Neural cell (in vitro differentiated cells): ENCODE measurements at regions not wholly inside any gene's neighbourhood (a gene's known extent, or its start where the extent isn't known, plus 50 kb on each side); places are given as distances from the start of the nearest gene placed in this dataset.

Source experiments
- CTCF ChIP-seq: fragments of 450-650 bp; IDR thresholded peaks from 2 replicates; pipeline ENCODE4 v1.5.1; 2014; ENCODE audit warnings: antibody characterized with exemption, mild to moderate bottlenecking, moderate library complexity; ENCODE audit not compliant: poor library complexity, severe bottlenecking
- EP300 ChIP-seq: fragments of 450-650 bp; conservative IDR thresholded peaks from 2 replicates; pipeline ENCODE4 v1.6.1; 2014; ENCODE audit warnings: antibody characterized with exemption, mild to moderate bottlenecking, moderate library complexity; ENCODE audit not compliant: poor library complexity, severe bottlenecking
- POLR2AphosphoS5 ChIP-seq: IDR thresholded peaks from 2 replicates; pipeline ENCODE4 v1.6.1; 2012
- RAD21 ChIP-seq: fragments of 450-650 bp; conservative IDR thresholded peaks from 2 replicates; pipeline ENCODE4 v1.6.1; 2014; ENCODE audit warnings: antibody characterized with exemption, mild to moderate bottlenecking, moderate library complexity
- REST ChIP-seq: IDR thresholded peaks from 2 replicates; pipeline ENCODE4 v1.6.1; 2012; ENCODE audit warnings: borderline replicate concordance
- SMC3 ChIP-seq: fragments of 450-650 bp; conservative IDR thresholded peaks from 2 replicates; pipeline ENCODE4 v1.6.1; 2014; ENCODE audit warnings: antibody characterized with exemption, mild to moderate bottlenecking, moderate library complexity; ENCODE audit not compliant: poor library complexity
- TAF1 ChIP-seq: IDR thresholded peaks from 2 replicates; pipeline ENCODE4 v1.6.1; 2012; ENCODE audit warnings: low read depth

- TF ChIP-seq CTCF, result no peak
- no peak for TF ChIP-seq TAF1
- no peak for TF ChIP-seq SMC3
- TF ChIP-seq POLR2AphosphoS5, result no peak
- no peak for TF ChIP-seq REST
- TF ChIP-seq EP300, result no peak
- no peak for TF ChIP-seq RAD21
Measured at GRCh38 chr3:83224101-83224868, 1462.8 kb upstream of the GBE1 start.
